ENCODE measurements at regions not wholly inside any gene's neighbourhood (a gene's known extent, or its start where the extent isn't known, plus 50 kb on each side); places are given as distances from the start of the nearest gene placed in this dataset.

DNA sequence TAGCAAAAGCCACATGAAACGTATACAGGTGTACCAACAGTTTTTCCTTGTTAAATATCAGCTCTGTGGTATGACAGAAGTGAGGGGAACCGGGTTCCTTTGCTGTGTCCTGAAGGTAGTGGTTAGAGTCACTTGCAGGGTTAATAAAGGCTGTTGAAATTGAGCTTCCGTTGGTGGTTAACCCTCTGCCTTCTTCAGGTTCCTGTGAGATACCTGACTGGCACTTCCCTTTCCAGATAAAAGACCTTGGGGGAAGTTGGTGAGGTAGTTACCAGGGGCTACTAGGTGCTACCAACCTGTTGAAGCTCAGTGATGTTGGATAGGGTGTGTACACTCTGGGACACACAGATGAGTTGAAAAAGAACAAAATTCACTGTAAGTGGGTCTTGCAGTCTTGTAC lies 384.1 kb downstream of the GATA3 start:
- DNase-seq (ENCODE audit: low read depth in 2 of 2): no peak

DNA sequence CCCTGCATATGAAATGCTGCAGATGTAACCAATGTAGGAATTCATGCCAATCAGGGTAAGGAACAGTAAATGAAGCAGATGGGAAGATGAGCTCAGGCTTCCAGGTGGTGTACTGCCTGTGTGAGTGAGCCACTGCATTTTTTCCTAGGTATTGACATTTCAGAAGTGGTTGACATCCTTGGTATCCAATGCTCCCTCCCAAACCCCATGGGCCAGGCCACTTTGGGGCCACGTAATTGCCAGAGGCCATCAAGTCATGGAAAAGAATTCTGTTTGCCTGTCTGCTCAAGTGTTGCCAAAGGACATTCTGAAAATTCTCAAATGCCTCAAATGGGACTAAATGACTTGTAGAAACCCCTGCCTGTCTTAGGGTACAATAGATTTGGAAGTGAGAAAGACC lies 384.6 kb downstream of the GATA3 start:
- H3K4me3 ChIP-seq (replicated peaks in 1 of 2; ENCODE audit: low read depth in 2 of 2, low read length in 2 of 2): no peak overlapping the region
- TF ChIP-seq, protein P1, sequence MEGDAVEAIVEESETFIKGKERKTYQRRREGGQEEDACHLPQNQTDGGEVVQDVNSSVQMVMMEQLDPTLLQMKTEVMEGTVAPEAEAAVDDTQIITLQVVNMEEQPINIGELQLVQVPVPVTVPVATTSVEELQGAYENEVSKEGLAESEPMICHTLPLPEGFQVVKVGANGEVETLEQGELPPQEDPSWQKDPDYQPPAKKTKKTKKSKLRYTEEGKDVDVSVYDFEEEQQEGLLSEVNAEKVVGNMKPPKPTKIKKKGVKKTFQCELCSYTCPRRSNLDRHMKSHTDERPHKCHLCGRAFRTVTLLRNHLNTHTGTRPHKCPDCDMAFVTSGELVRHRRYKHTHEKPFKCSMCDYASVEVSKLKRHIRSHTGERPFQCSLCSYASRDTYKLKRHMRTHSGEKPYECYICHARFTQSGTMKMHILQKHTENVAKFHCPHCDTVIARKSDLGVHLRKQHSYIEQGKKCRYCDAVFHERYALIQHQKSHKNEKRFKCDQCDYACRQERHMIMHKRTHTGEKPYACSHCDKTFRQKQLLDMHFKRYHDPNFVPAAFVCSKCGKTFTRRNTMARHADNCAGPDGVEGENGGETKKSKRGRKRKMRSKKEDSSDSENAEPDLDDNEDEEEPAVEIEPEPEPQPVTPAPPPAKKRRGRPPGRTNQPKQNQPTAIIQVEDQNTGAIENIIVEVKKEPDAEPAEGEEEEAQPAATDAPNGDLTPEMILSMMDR (IDR thresholded peaks at IDR 0.05; ENCODE audit: low read depth, low read length): no peak
- DNase-seq (ENCODE audit: low read depth in 2 of 2): no peak

More for the DNA sequence above, 384.1 kb downstream of the GATA3 start:
- TF ChIP-seq, protein P1 (IDR thresholded peaks at IDR 0.05; ENCODE audit: low read depth, low read length): no peak
- no peak overlapping the region for H3K4me3 ChIP-seq (replicated peaks in 1 of 2; ENCODE audit: low read depth in 2 of 2, low read length in 2 of 2)

DNA sequence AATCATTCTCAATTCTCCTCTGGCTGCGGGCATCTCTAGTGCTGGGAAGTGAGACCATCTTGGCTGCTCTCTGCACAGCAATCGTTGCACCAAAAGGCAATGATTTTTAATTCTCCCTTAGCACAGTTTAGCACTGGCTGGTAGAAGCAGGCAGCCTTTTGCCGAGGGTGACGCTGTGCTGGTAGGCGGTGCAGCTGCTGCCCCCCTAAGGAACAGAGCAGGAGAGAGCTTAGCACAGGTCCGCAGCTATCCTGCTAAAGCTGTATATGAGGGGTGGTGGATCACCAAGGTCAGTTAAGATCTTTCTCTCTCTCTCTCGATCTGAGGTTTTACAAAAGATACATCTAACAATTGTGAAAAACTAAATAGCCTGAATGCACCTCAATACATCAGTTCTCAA lies 390.1 kb downstream of the GATA3 start:
- H3K4me3 ChIP-seq (replicated peaks in 1 of 2; ENCODE audit: low read depth in 2 of 2, low read length in 2 of 2): no peak overlapping the region
- DNase-seq (ENCODE audit: low read depth in 2 of 2): peak; percentile 13 to 42
- TF ChIP-seq, protein P1 (IDR thresholded peaks at IDR 0.05; ENCODE audit: low read depth, low read length): no peak

DNA sequence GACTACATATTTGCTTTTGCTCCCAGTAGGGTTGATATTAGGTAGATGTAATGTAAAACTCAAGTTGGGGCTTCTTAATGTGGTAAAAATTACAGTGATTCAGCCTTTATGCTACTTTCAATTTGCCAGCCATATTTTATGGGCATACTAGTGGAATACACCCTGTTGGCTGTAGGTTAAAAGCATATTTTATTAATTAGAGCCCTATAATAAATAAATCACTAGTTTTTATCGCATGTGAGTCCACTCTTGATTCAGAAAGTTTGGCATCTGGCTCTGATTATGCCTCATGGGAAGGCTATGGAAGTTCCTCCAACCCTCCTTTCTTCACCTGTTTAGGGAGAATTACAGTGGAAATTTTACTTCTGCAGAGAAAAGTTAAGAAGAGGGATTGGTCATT lies 390.9 kb downstream of the GATA3 start:
- DNase-seq (ENCODE audit: low read depth in 2 of 2): no peak
- TF ChIP-seq, protein P1 (IDR thresholded peaks at IDR 0.05; ENCODE audit: low read depth, low read length): no peak
- H3K4me3 ChIP-seq (replicated peaks in 1 of 2; ENCODE audit: low read depth in 2 of 2, low read length in 2 of 2): no peak overlapping the region

DNA sequence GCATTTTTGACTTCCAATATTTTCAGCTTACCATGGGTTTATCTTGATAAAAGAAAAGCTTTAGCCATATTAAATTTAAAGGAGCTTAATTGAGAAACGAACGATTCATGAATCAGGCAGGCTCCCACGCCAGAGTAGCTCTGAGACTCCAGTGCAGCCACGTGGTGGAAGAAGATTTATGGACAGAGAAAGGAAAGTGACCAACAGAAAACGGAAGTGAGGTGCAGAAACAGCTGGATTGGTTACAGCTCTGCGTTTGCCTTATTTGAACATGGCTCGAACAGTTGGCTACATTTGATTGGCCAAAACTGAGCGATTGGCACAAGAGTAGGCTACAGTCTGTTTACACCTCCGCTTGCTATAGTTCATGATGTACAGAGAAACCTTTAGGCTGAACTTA lies 395.4 kb downstream of the GATA3 start:
- no peak overlapping the region for H3K4me3 ChIP-seq (replicated peaks in 1 of 2; ENCODE audit: low read depth in 2 of 2, low read length in 2 of 2)
- TF ChIP-seq, protein P1 (IDR thresholded peaks at IDR 0.05; ENCODE audit: low read depth, low read length): no peak
- no peak for DNase-seq (ENCODE audit: low read depth in 2 of 2)

DNA sequence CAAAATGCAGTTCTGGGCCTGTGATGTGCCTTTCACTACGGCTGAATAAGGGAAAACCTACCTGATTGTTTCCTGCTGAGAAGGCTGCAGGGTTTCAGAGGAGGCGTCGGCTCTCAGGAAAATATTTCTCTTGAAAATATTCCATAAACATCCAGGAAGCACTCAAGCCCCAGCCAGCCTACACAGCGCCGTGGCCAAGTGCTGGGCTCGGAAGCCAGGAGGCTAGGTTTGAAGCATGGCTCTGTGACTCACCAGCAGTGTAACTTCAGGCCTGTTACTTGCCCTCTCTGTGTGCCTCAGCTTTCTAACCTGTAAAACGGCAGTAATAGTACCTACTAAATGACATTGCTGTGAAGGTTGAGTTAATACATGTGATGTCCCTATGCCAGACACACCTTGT lies 399.1 kb downstream of the GATA3 start:
- DNase-seq (ENCODE audit: low read depth in 2 of 2): peak; percentile 19 to 38
- TF ChIP-seq, protein P1 (IDR thresholded peaks at IDR 0.05; ENCODE audit: low read depth, low read length): no peak
- no peak overlapping the region for H3K4me3 ChIP-seq (replicated peaks in 1 of 2; ENCODE audit: low read depth in 2 of 2, low read length in 2 of 2)

DNA sequence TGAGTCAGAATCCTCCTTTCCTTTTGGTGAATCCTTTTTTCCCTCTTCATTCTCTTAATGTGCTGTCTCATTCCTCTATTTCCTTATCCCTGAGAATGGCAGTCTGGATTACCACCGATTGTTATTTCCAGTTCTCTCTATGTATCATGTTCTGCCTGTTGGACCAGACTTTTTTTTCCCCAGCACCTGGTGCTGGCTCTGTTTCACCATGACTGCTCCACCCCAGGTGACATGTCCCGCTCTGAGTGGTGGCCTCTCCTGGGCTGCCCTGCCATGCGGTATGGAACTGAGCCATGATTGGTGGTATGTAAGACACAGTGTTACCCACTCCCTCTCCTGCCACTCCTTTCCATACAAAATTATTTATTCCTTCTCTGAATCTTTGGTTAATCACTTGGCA lies 399.9 kb downstream of the GATA3 start:
- DNase-seq (ENCODE audit: low read depth in 2 of 2): no peak
- TF ChIP-seq, protein P1 (IDR thresholded peaks at IDR 0.05; ENCODE audit: low read depth, low read length): no peak
- H3K4me3 ChIP-seq (replicated peaks in 1 of 2; ENCODE audit: low read depth in 2 of 2, low read length in 2 of 2): no peak overlapping the region
